ENCODE measurements at regions not wholly inside any gene's neighbourhood (a gene's known extent, or its start where the extent isn't known, plus 50 kb on each side); places are given as distances from the start of the nearest gene placed in this dataset.

DNA sequence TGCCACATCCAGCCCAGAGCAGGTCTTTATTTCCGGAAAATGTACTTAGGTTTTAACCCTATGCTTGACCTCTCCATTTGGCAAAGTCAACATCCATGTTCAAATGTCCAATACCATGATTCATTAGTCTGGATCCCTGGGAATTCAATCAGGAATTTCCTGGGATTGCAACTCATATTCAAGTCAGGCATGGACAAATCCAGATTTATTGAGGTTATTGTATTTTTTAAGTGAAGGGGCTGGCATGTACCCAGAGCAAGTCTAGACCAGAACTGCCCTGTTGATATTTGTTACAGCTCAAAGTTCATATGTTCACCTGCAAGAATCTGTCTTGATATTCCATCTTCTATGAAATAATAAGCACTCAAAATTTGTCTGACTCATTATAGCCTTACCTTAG is 521.1 kb downstream of the ADGRL2 start:
- Histone ChIP-seq H3K9me3 (ENCODE audit: insufficient read depth, low read depth, low read length) (no peaks in the 10 kb centered on the region), H3K9ac (ENCODE audit: low read depth, low read length) (no peak overlapping the region), H3K36me3 (ENCODE audit: insufficient read depth, low read depth, low read length) (no peaks in the 10 kb centered on the region), H3K4me3 (ENCODE audit: low read length) (no peak overlapping the region), H3K27me3 (ENCODE audit: insufficient read depth, low read length) (no peaks in the 10 kb centered on the region), H3K27ac (ENCODE audit: low read length) (no peak overlapping the region), H3K4me1 (ENCODE audit: insufficient read depth, low read length) (no peaks in the 10 kb centered on the region; the same call in 1 of the 2 replicates)

DNA sequence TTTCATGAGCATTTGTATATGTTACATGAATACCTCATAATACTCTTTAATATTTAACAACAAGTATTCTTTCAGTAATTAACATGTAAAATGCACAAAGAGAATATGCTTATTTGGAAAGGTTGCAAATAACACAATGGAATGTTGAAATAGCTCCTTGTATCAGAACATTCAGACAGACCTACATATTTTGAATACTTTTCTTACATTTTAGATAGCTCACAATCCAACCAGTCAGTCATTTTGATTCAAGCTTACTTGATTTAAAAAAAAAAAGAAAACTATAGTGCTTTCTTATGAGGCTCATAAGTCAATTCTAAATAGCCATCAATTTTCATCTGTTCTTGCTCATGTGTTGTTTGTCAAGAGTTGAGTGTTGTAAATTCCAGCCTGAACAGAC is 518.8 kb downstream of the ADGRL2 start:
- Histone ChIP-seq H3K27ac (ENCODE audit: low read length) (no peak overlapping the region), H3K4me1 (ENCODE audit: insufficient read depth, low read length) (no peaks in the 10 kb centered on the region; the same call in 1 of the 2 replicates), H3K4me3 (ENCODE audit: low read length) (no peak overlapping the region), H3K9ac (ENCODE audit: low read depth, low read length) (no peak overlapping the region), H3K36me3 (ENCODE audit: insufficient read depth, low read depth, low read length) (no peaks in the 10 kb centered on the region), H3K9me3 (ENCODE audit: insufficient read depth, low read depth, low read length) (no peaks in the 10 kb centered on the region), H3K27me3 (ENCODE audit: insufficient read depth, low read length) (no peaks in the 10 kb centered on the region)

GRCh38 chr1:82318921-82319320 is 518.2 kb downstream of the ADGRL2 start:
- Histone ChIP-seq H3K36me3 (ENCODE audit: insufficient read depth, low read depth, low read length) (no peaks in the 10 kb centered on the region), H3K9me3 (ENCODE audit: insufficient read depth, low read depth, low read length) (no peaks in the 10 kb centered on the region), H3K27ac (ENCODE audit: low read length) (no peak overlapping the region), H3K9ac (ENCODE audit: low read depth, low read length) (no peak overlapping the region), H3K4me3 (ENCODE audit: low read length) (no peak overlapping the region), H3K27me3 (ENCODE audit: insufficient read depth, low read length) (no peaks in the 10 kb centered on the region), H3K4me1 (ENCODE audit: insufficient read depth, low read length) (no peaks in the 10 kb centered on the region; the same call in 1 of the 2 replicates)

DNA sequence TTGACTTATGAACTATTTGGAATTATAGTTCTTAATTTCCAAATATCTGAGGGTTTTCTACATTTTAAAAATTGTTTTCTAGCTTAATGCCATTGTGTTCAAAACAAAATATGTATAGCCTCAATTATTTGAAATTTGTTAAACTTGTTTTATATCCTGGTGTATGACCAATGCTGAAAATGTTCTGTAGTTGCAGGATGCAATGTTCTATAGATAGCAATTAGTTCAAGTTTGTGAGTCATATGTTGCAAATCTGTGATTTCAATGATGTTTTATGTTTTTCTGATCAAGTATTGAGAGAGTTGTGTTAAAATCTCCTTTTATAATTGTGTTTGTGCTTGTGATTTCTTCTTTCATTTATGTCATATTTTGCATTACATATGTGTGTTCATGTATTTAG is 517.5 kb downstream of the ADGRL2 start:
- Histone ChIP-seq H3K27me3 (ENCODE audit: insufficient read depth, low read length) (no peaks in the 10 kb centered on the region), H3K9me3 (ENCODE audit: insufficient read depth, low read depth, low read length) (no peaks in the 10 kb centered on the region)

GRCh38 chr1:82317671-82318070 is 516.9 kb downstream of the ADGRL2 start:
- Histone ChIP-seq H3K9me3 (ENCODE audit: insufficient read depth, low read depth, low read length) (no peaks in the 10 kb centered on the region), H3K9ac (ENCODE audit: low read depth, low read length) (no peak overlapping the region), H3K4me3 (ENCODE audit: low read length) (no peak overlapping the region), H3K4me1 (ENCODE audit: insufficient read depth, low read length) (no peaks in the 10 kb centered on the region; the same call in 1 of the 2 replicates), H3K27me3 (ENCODE audit: insufficient read depth, low read length) (no peaks in the 10 kb centered on the region), H3K27ac (ENCODE audit: low read length) (no peak overlapping the region), H3K36me3 (ENCODE audit: insufficient read depth, low read depth, low read length) (no peaks in the 10 kb centered on the region)

More for the DNA sequence above, 517.5 kb downstream of the ADGRL2 start:
- Histone ChIP-seq H3K9ac (ENCODE audit: low read depth, low read length) (no peak overlapping the region), H3K27ac (ENCODE audit: low read length) (no peak overlapping the region), H3K36me3 (ENCODE audit: insufficient read depth, low read depth, low read length) (no peaks in the 10 kb centered on the region), H3K4me3 (ENCODE audit: low read length) (no peak overlapping the region), H3K4me1 (ENCODE audit: insufficient read depth, low read length) (no peaks in the 10 kb centered on the region; the same call in 1 of the 2 replicates)

DNA sequence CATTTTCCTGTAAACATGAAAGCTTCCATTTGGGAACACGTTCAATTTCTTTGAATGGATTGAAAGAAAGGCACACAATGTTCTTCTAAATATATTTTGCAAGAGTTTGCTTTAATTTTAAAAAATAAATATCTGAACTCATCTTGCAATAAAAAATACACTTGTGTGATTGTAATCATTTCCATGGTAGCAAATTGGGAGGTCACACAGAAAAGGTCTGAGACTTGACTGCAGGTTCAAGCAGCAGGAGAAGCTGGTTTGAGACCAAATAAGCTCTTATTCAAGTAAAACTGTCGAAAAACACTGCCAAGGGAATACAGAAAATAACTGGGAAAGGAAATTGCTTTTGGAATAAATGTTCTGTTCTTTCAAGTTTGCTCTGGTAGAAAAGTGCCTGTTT is 498.9 kb downstream of the ADGRL2 start:
- H3K4me3 ChIP-seq (ENCODE audit: low read length), result no peak overlapping the region
- no peak overlapping the region for H3K27ac ChIP-seq (ENCODE audit: low read length)
- H3K36me3 ChIP-seq (ENCODE audit: insufficient read depth, low read depth, low read length), result no peaks in the 10 kb centered on the region
- H3K9me3 ChIP-seq (ENCODE audit: insufficient read depth, low read depth, low read length), result no peaks in the 10 kb centered on the region
- no peaks in the 10 kb centered on the region for H3K27me3 ChIP-seq (ENCODE audit: insufficient read depth, low read length)
- no peak overlapping the region for H3K9ac ChIP-seq (ENCODE audit: low read depth, low read length)
- H3K4me1 ChIP-seq (ENCODE audit: insufficient read depth, low read length), result no peaks in the 10 kb centered on the region

DNA sequence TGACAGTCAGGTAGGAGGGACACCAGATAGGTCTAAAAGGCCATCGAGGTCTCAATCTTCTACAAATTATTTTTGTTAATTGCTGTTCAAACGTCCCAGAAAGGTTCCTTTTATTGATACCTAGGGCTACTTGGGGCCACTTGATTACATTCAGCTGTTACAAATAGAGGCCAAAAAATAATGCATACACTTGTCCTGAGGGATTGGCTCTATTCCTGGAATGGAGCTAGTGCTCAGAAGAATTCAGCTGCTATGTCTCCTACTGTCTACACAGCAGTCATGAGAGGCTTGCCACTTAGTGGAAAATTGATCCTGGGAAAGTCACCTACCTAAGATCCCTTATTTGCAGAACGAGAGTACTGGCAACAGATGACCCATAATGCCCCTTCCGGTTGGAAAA is 498.3 kb downstream of the ADGRL2 start:
- Histone ChIP-seq H3K36me3 (ENCODE audit: insufficient read depth, low read depth, low read length) (no peaks in the 10 kb centered on the region), H3K9ac (ENCODE audit: low read depth, low read length) (no peak overlapping the region), H3K27ac (ENCODE audit: low read length) (no peak overlapping the region), H3K9me3 (ENCODE audit: insufficient read depth, low read depth, low read length) (no peaks in the 10 kb centered on the region), H3K27me3 (ENCODE audit: insufficient read depth, low read length) (no peaks in the 10 kb centered on the region), H3K4me1 (ENCODE audit: insufficient read depth, low read length) (no peaks in the 10 kb centered on the region), H3K4me3 (ENCODE audit: low read length) (no peak overlapping the region)

DNA sequence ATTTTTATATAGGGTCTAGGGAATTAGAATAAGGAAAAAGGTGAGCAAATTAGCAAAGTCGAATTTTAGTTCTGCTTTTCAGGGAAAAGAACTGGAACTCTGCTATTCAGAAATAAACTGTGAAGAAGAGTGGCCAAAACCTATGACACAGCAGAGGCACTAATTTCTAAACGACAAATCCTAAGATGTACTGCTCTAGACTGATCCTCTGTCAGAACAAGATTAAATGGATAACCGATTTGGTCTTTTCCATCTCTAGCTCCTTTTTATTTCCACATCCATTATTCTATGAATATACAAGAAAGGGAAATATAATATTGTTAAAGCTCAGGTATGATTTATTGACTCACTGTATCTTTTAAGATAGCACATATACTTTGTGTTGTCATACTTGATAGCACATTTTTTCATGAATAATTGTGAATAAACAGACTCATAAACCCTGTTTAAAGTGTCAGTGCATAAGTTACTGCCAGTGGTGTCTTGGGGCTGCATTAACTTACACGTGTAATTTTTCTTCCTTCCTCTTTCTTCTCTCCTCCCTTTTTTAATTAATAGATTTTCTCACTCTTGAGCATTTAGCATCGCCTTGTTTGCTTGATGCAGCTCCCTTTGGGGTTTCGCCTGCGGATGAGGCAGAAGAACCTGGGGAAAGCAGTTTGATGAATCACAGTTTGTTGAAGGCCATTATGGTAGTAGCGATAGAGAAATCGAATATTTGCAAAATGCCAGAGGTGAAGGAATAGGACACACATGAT is 496.6 kb downstream of the ADGRL2 start:
- Histone ChIP-seq H3K9ac (ENCODE audit: low read depth, low read length) (no peak overlapping the region), H3K27me3 (ENCODE audit: insufficient read depth, low read length) (no peaks in the 10 kb centered on the region), H3K4me1 (ENCODE audit: insufficient read depth, low read length) (no peaks in the 10 kb centered on the region), H3K27ac (ENCODE audit: low read length) (no peak overlapping the region), H3K36me3 (ENCODE audit: insufficient read depth, low read depth, low read length) (no peaks in the 10 kb centered on the region), H3K9me3 (ENCODE audit: insufficient read depth, low read depth, low read length) (no peaks in the 10 kb centered on the region), H3K4me3 (ENCODE audit: low read length) (no peak overlapping the region)

- no peaks in the 10 kb centered on the region for H3K4me1 ChIP-seq (ENCODE audit: insufficient read depth, low read length)
- H3K36me3 ChIP-seq (ENCODE audit: insufficient read depth, low read depth, low read length), result no peaks in the 10 kb centered on the region
- no peak overlapping the region for H3K9ac ChIP-seq (ENCODE audit: low read depth, low read length)
- no peak overlapping the region for H3K4me3 ChIP-seq (ENCODE audit: low read length)
- H3K9me3 ChIP-seq (ENCODE audit: insufficient read depth, low read depth, low read length), result no peaks in the 10 kb centered on the region
- H3K27ac ChIP-seq (ENCODE audit: low read length), result no peak overlapping the region
- no peaks in the 10 kb centered on the region for H3K27me3 ChIP-seq (ENCODE audit: insufficient read depth, low read length)
Measured at GRCh38 chr1:82287556-82287955, 486.8 kb downstream of the ADGRL2 start.

DNA sequence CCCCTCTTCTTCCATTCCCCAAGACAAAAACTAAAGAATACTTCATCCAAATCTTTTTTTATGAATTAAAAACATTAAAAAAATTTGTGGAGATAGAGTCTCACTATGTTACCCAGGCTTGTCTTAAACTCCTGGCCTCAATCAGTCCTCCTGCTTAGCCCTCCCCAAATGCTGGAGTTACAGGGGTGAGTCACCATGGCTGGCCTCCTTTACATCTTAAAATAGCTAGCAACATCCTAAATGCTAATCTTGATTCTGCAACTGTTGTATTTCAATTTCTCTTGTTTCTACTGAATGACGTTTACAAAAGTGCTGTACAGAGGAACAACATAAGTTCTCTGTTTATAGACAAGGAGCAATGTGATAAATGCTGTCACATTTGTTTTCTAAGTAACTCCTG is 483.5 kb downstream of the ADGRL2 start:
- Histone ChIP-seq H3K36me3 (ENCODE audit: insufficient read depth, low read depth, low read length) (no peaks in the 10 kb centered on the region), H3K27ac (ENCODE audit: low read length) (no peak overlapping the region), H3K4me3 (ENCODE audit: low read length) (no peak overlapping the region), H3K9ac (ENCODE audit: low read depth, low read length) (no peak overlapping the region), H3K4me1 (ENCODE audit: insufficient read depth, low read length) (no peaks in the 10 kb centered on the region), H3K9me3 (ENCODE audit: insufficient read depth, low read depth, low read length) (no peaks in the 10 kb centered on the region), H3K27me3 (ENCODE audit: insufficient read depth, low read length) (no peaks in the 10 kb centered on the region)

- Histone ChIP-seq H3K27ac (ENCODE audit: low read length) (no peak overlapping the region), H3K4me1 (ENCODE audit: insufficient read depth, low read length) (no peaks in the 10 kb centered on the region), H3K36me3 (ENCODE audit: insufficient read depth, low read depth, low read length) (no peaks in the 10 kb centered on the region), H3K4me3 (ENCODE audit: low read length) (no peak overlapping the region), H3K9me3 (ENCODE audit: insufficient read depth, low read depth, low read length) (no peaks in the 10 kb centered on the region), H3K27me3 (ENCODE audit: insufficient read depth, low read length) (no peaks in the 10 kb centered on the region), H3K9ac (ENCODE audit: low read depth, low read length) (no peak overlapping the region)
Measured at GRCh38 chr1:82279241-82279640, 478.5 kb downstream of the ADGRL2 start.

GRCh38 chr1:82273816-82274215 is 473.1 kb downstream of the ADGRL2 start:
- H3K4me3 ChIP-seq (ENCODE audit: low read length), result no peak overlapping the region
- H3K4me1 ChIP-seq (ENCODE audit: insufficient read depth, low read length), result no peaks in the 10 kb centered on the region
- H3K36me3 ChIP-seq (ENCODE audit: insufficient read depth, low read depth, low read length), result no peaks in the 10 kb centered on the region
- H3K27ac ChIP-seq (ENCODE audit: low read length), result no peak overlapping the region
- H3K9me3 ChIP-seq (ENCODE audit: insufficient read depth, low read depth, low read length), result no peaks in the 10 kb centered on the region
- H3K27me3 ChIP-seq (ENCODE audit: insufficient read depth, low read length), result no peaks in the 10 kb centered on the region
- no peak overlapping the region for H3K9ac ChIP-seq (ENCODE audit: low read depth, low read length)
